ENCODE measurements at regions not wholly inside any gene's neighbourhood (a gene's known extent, or its start where the extent isn't known, plus 50 kb on each side); places are given as distances from the start of the nearest gene placed in this dataset.

- WGBS, 2 experiments (ENCODE audit: low coverage in 1 of 2, low lambda C conversion rate in 2 of 2, missing lambda C conversion rate in 2 of 2): 54 to 64% methylated on average over 7 of the region's 7 CpGs
- Histone ChIP-seq H3K9me3 (ENCODE audit: low read depth) (no peaks in the 10 kb centered on the region), H3K9me2 (ENCODE audit: insufficient read depth) (no peaks in the 10 kb centered on the region), H2AFZ (no peak overlapping the region), H3K4me3 (no peak overlapping the region), H3K4me1 (ENCODE audit: insufficient read depth) (no peaks in the 10 kb centered on the region), H3K27me3 (replicated peaks; ENCODE audit: insufficient read depth) (peaks cover 5% of the 10 kb centered on the region), H3K36me3 (ENCODE audit: low read depth) (no peaks in the 10 kb centered on the region), H3K79me2 (ENCODE audit: insufficient read depth) (no peaks in the 10 kb centered on the region), H4K20me1 (ENCODE audit: insufficient read depth) (no peaks in the 10 kb centered on the region), H3K27ac (no peak overlapping the region), H3K4me2 (ENCODE audit: unreplicated experiment) (no peak overlapping the region), H3F3A (ENCODE audit: insufficient read depth) (no peaks in the 10 kb centered on the region), H3K9ac (no peak overlapping the region)
- in situ Hi-C loops (cut with MboI): no loop called here
- no peak for DNase-seq
- TF ChIP-seq EZH2phosphoT487 (IDR thresholded peaks at IDR 0.05; ENCODE audit: insufficient read depth, low read depth): no peak
- TF ChIP-seq EZH2 (IDR thresholded peaks at IDR 0.05; ENCODE audit: insufficient read depth, poor library complexity, severe bottlenecking): no peak
These were observed 170.6 kb upstream of the GOLIM4 start for GRCh38 chr3:168266335-168266734.

- Histone ChIP-seq H3K9ac (no peak overlapping the region), H3K27me3 (replicated peaks; ENCODE audit: insufficient read depth) (no peaks in the 10 kb centered on the region; the same call in none of the 2 replicates), H3K36me3 (ENCODE audit: low read depth) (no peaks in the 10 kb centered on the region), H3F3A (ENCODE audit: insufficient read depth) (no peaks in the 10 kb centered on the region), H3K4me2 (ENCODE audit: unreplicated experiment) (no peak overlapping the region), H4K20me1 (ENCODE audit: insufficient read depth) (no peaks in the 10 kb centered on the region; the same call in 1 of the 2 replicates), H3K9me2 (ENCODE audit: insufficient read depth) (no peaks in the 10 kb centered on the region), H3K4me3 (no peak overlapping the region), H3K79me2 (ENCODE audit: insufficient read depth) (no peaks in the 10 kb centered on the region), H3K9me3 (ENCODE audit: low read depth) (no peaks in the 10 kb centered on the region), H3K27ac (no peak overlapping the region), H3K4me1 (ENCODE audit: insufficient read depth) (no peaks in the 10 kb centered on the region), H2AFZ (no peak overlapping the region)
- DNase-seq: no peak
- no peak for TF ChIP-seq EZH2 (IDR thresholded peaks at IDR 0.05; ENCODE audit: insufficient read depth, poor library complexity, severe bottlenecking)
- TF ChIP-seq EZH2phosphoT487 (IDR thresholded peaks at IDR 0.05; ENCODE audit: insufficient read depth, low read depth): no peak
- in situ Hi-C loops (cut with MboI): no loop called here
These were observed 167.2 kb upstream of the GOLIM4 start for GRCh38 chr3:168262887-168263286.

- in situ Hi-C loops (cut with MboI): no loop called here
- H3K4me3 ChIP-seq: no peak overlapping the region
- H4K20me1 ChIP-seq (ENCODE audit: insufficient read depth): no peaks in the 10 kb centered on the region; the same call in 1 of the 2 replicates
- no peaks in the 10 kb centered on the region for H3K9me2 ChIP-seq (ENCODE audit: insufficient read depth)
- TF ChIP-seq EZH2 (IDR thresholded peaks at IDR 0.05; ENCODE audit: insufficient read depth, poor library complexity, severe bottlenecking) (no peak), EZH2phosphoT487 (IDR thresholded peaks at IDR 0.05; ENCODE audit: insufficient read depth, low read depth) (no peak)
- no peaks in the 10 kb centered on the region; the same call in none of the 2 replicates for H3K27me3 ChIP-seq (replicated peaks; ENCODE audit: insufficient read depth)
- H3K4me1 ChIP-seq (ENCODE audit: insufficient read depth): no peaks in the 10 kb centered on the region
- H3K27ac ChIP-seq: no peak overlapping the region
- H3K9ac ChIP-seq: no peak overlapping the region
- WGBS, 2 experiments (ENCODE audit: low coverage in 1 of 2, low lambda C conversion rate in 2 of 2, missing lambda C conversion rate in 2 of 2): 35 to 54% methylated on average over 1 of the region's 1 CpG
- no peaks in the 10 kb centered on the region for H3F3A ChIP-seq (ENCODE audit: insufficient read depth)
- no peak overlapping the region for H3K4me2 ChIP-seq (ENCODE audit: unreplicated experiment)
- H3K9me3 ChIP-seq (ENCODE audit: low read depth): no peaks in the 10 kb centered on the region
- DNase-seq: no peak
- H2AFZ ChIP-seq: no peak overlapping the region
- no peaks in the 10 kb centered on the region for H3K79me2 ChIP-seq (ENCODE audit: insufficient read depth)
- H3K36me3 ChIP-seq (ENCODE audit: low read depth): no peaks in the 10 kb centered on the region
These were observed 165.1 kb upstream of the GOLIM4 start for GRCh38 chr3:168260859-168261258.

- H3K36me3 ChIP-seq (ENCODE audit: low read depth): no peaks in the 10 kb centered on the region
- peaks cover 11% of the 10 kb centered on the region; the same call in 1 of the 2 replicates for H3K4me1 ChIP-seq (ENCODE audit: insufficient read depth)
- H3K4me3 ChIP-seq: no peak overlapping the region
- H3K27me3 ChIP-seq (replicated peaks; ENCODE audit: insufficient read depth): peaks cover 51% of the 10 kb centered on the region
- WGBS, 2 experiments (ENCODE audit: low coverage in 1 of 2, low lambda C conversion rate in 2 of 2, missing lambda C conversion rate in 2 of 2): 58 to 61% methylated on average over 2 of the region's 2 CpGs
- H3K9ac ChIP-seq: no peak overlapping the region
- no peak overlapping the region for H3K4me2 ChIP-seq (ENCODE audit: unreplicated experiment)
- no peaks in the 10 kb centered on the region for H3K79me2 ChIP-seq (ENCODE audit: insufficient read depth)
- H3K9me2 ChIP-seq (ENCODE audit: insufficient read depth): no peaks in the 10 kb centered on the region
- no peak overlapping the region for H3K27ac ChIP-seq
- no peak overlapping the region for H2AFZ ChIP-seq
- DNase-seq: no peak
- TF ChIP-seq EZH2 (IDR thresholded peaks at IDR 0.05; ENCODE audit: insufficient read depth, poor library complexity, severe bottlenecking) (no peak), EZH2phosphoT487 (IDR thresholded peaks at IDR 0.05; ENCODE audit: insufficient read depth, low read depth) (no peak)
- no peaks in the 10 kb centered on the region for H3K9me3 ChIP-seq (ENCODE audit: low read depth)
- no peaks in the 10 kb centered on the region for H3F3A ChIP-seq (ENCODE audit: insufficient read depth)
- H4K20me1 ChIP-seq (ENCODE audit: insufficient read depth): no peaks in the 10 kb centered on the region
- in situ Hi-C loops (cut with MboI): no loop called here
These were observed 155.6 kb upstream of the GOLIM4 start for GRCh38 chr3:168251371-168251770.

- no peaks in the 10 kb centered on the region for H3F3A ChIP-seq (ENCODE audit: insufficient read depth)
- WGBS, 2 experiments (ENCODE audit: low coverage in 1 of 2, low lambda C conversion rate in 2 of 2, missing lambda C conversion rate in 2 of 2): 1 to 2% methylated on average over 16 of the region's 16 CpGs
- DNase-seq: peak; percentile 6
- H3K9me2 ChIP-seq (ENCODE audit: insufficient read depth): no peaks in the 10 kb centered on the region
- no peak for TF ChIP-seq EZH2phosphoT487 (IDR thresholded peaks at IDR 0.05; ENCODE audit: insufficient read depth, low read depth)
- peak; percentile 41 for TF ChIP-seq EZH2 (IDR thresholded peaks at IDR 0.05; ENCODE audit: insufficient read depth, poor library complexity, severe bottlenecking)
- H3K4me1 ChIP-seq (ENCODE audit: insufficient read depth): peaks cover 11% of the 10 kb centered on the region; the same call in 1 of the 2 replicates
- peaks cover 61% of the 10 kb centered on the region for H3K27me3 ChIP-seq (replicated peaks; ENCODE audit: insufficient read depth)
- peak overlapping the region; percentile 73 for H2AFZ ChIP-seq
- H3K9me3 ChIP-seq (ENCODE audit: low read depth): no peaks in the 10 kb centered on the region
- no peak overlapping the region for H3K27ac ChIP-seq
- in situ Hi-C loops (cut with MboI): no loop called here
- H3K4me3 ChIP-seq: peak overlapping the region; percentile 77
- H3K4me2 ChIP-seq (ENCODE audit: unreplicated experiment): peak overlapping the region; percentile 88
- no peaks in the 10 kb centered on the region for H3K79me2 ChIP-seq (ENCODE audit: insufficient read depth)
- H3K9ac ChIP-seq: no peak overlapping the region
- H3K36me3 ChIP-seq (ENCODE audit: low read depth): no peaks in the 10 kb centered on the region
- no peaks in the 10 kb centered on the region for H4K20me1 ChIP-seq (ENCODE audit: insufficient read depth)
These were observed 154.7 kb upstream of the GOLIM4 start for GRCh38 chr3:168250415-168250861.

All from GM23248 (cell line).